AG09309 (cell line): ENCODE measurements at regions not wholly inside any gene's neighbourhood (a gene's known extent, or its start where the extent isn't known, plus 50 kb on each side); places are given as distances from the start of the nearest gene placed in this dataset.
A peak's percentile ranks its signal among the peaks of the same experiment; 100 is the strongest.

Source experiments
- DNase-seq: peaks from one replicate; pipeline ENCODE4 v3.0.0-alpha.2; 2010; ENCODE audit warnings: low read depth
- H3K4me3 ChIP-seq: 2 replicates; pipeline ENCODE4 v1.5.1; 2011; ENCODE audit warnings: mild to moderate bottlenecking, low read depth, low read length, moderate library complexity; ENCODE audit not compliant: control insufficient read depth
- CTCF ChIP-seq: IDR thresholded peaks from 2 replicates; pipeline ENCODE4 v1.5.1; 2011; ENCODE audit warnings: mild to moderate bottlenecking, low read depth, low read length, inconsistent platforms; ENCODE audit not compliant: insufficient read depth, control insufficient read depth; ENCODE audit errors: missing control alignments

- no peak overlapping the region for H3K4me3 ChIP-seq
- no peak for TF ChIP-seq CTCF
- no peak for DNase-seq
Measured at GRCh38 chr11:105268404-105269062, 129.0 kb upstream of the CARD18 start.

- no peak for DNase-seq
Measured at GRCh38 chr11:105265845-105266244, 126.3 kb upstream of the CARD18 start.

GRCh38 chr11:105260976-105261375, 121.4 kb upstream of the CARD18 start:
- no peak for TF ChIP-seq CTCF
- no peak for DNase-seq
- no peak overlapping the region for H3K4me3 ChIP-seq

More at GRCh38 chr11:105265845-105266244, 126.3 kb upstream of the CARD18 start:
- TF ChIP-seq CTCF, result no peak
- no peak overlapping the region for H3K4me3 ChIP-seq

- TF ChIP-seq CTCF, result no peak
- no peak for DNase-seq
Measured at GRCh38 chr11:105245781-105246315, 106.3 kb upstream of the CARD18 start.

GRCh38 chr11:105244160-105244825, 104.7 kb upstream of the CARD18 start:
- no peak for TF ChIP-seq CTCF
- H3K4me3 ChIP-seq, result no peak overlapping the region
- peak; percentile 88 for DNase-seq

More at GRCh38 chr11:105245781-105246315, 106.3 kb upstream of the CARD18 start:
- no peak overlapping the region for H3K4me3 ChIP-seq

GRCh38 chr11:105241136-105241535, 101.6 kb upstream of the CARD18 start:
- no peak for TF ChIP-seq CTCF
- no peak overlapping the region for H3K4me3 ChIP-seq
- DNase-seq, result no peak
